ENCODE measurements at regions not wholly inside any gene's neighbourhood (a gene's known extent, or its start where the extent isn't known, plus 50 kb on each side); places are given as distances from the start of the nearest gene placed in this dataset.

DNA sequence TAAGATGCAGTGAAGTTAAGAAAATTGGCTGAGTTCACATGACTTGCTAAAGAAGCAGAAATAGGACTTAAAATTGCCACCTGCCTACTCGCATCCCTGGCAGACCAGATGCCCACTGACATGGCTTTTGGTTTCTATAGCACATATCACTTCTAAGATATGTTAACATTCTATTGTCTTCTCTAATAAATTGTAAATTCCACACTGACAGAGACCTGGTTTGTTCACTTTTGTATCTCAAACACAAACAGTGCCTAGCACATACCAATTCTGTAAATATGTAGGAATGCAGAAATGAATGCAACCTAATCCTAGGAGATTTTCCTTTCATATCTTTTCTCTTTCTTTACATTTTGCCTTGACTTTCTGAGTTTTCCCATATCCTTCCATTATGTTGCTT lies 1047.6 kb downstream of the AACS start:
- Histone ChIP-seq H3K27ac (no peak overlapping the region), H3K4me3 (no peak overlapping the region), H3K27me3 (replicated peaks; ENCODE audit: insufficient read depth) (no peaks in the 10 kb centered on the region), H3K9me3 (no peaks in the 10 kb centered on the region), H3K4me1 (ENCODE audit: control insufficient read depth in 1 of 2, low read depth in 2 of 2) (no peaks in the 10 kb centered on the region), H3K36me3 (no peaks in the 10 kb centered on the region)
- ATAC-seq (ENCODE audit: insufficient number of reproducible peaks, low FRiP score, low read depth) = no peak
- no peak for DNase-seq (ENCODE audit: low spot score)
- TF ChIP-seq, protein P1, sequence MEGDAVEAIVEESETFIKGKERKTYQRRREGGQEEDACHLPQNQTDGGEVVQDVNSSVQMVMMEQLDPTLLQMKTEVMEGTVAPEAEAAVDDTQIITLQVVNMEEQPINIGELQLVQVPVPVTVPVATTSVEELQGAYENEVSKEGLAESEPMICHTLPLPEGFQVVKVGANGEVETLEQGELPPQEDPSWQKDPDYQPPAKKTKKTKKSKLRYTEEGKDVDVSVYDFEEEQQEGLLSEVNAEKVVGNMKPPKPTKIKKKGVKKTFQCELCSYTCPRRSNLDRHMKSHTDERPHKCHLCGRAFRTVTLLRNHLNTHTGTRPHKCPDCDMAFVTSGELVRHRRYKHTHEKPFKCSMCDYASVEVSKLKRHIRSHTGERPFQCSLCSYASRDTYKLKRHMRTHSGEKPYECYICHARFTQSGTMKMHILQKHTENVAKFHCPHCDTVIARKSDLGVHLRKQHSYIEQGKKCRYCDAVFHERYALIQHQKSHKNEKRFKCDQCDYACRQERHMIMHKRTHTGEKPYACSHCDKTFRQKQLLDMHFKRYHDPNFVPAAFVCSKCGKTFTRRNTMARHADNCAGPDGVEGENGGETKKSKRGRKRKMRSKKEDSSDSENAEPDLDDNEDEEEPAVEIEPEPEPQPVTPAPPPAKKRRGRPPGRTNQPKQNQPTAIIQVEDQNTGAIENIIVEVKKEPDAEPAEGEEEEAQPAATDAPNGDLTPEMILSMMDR (IDR thresholded peaks at IDR 0.05) = no peak

DNA sequence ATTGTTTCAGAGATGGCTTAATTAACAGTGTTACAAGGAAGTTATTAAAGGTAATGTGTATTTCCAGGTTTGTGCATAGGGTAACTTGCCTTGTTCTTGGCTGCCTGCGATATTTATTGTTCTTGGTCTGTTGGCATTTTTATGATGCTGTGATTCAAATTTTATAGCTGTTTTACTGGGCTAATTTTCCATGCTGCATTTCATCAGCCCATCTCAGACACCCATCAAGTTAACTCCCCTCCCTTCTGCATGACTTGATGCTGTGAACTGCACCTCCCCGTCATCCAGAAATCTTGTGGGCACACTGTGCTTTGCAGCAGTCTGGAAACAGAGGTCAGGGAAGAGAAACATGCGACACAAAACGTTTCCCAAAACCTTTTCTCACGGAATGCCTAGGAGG lies 1049.2 kb downstream of the AACS start:
- H3K27ac ChIP-seq = no peak overlapping the region

DNA sequence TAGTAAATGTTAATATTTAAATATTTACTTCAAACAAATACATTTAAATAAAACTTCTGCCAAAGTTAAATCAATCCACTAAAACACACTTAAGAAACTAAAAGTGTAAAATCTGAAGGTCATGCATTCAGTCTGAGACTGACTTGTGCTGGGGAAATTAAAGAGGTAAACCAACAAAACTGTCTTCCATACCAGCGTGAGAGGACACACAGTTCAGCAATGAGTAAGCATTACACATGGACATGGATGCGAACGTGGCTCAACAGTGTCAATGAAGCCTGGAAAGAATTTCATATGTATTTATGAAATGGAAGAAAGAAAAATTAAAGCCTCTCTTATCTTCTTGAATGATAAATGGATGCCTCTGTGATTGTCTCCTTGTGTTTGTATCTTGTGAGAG lies 1052.3 kb downstream of the AACS start:
- H3K27ac ChIP-seq = no peak overlapping the region
- DNase-seq (ENCODE audit: low spot score) (no peak), ATAC-seq (ENCODE audit: insufficient number of reproducible peaks, low FRiP score, low read depth) (no peak)
- H3K27me3 ChIP-seq (replicated peaks; ENCODE audit: insufficient read depth) = no peaks in the 10 kb centered on the region
- H3K36me3 ChIP-seq = no peaks in the 10 kb centered on the region
- TF ChIP-seq, protein P1 (IDR thresholded peaks at IDR 0.05) = no peak
- H3K9me3 ChIP-seq = no peaks in the 10 kb centered on the region
- H3K4me1 ChIP-seq (ENCODE audit: control insufficient read depth in 1 of 2, low read depth in 2 of 2) = no peaks in the 10 kb centered on the region
- H3K4me3 ChIP-seq = no peak overlapping the region

More for the DNA sequence above, 1049.2 kb downstream of the AACS start:
- TF ChIP-seq, protein P1 (IDR thresholded peaks at IDR 0.05) = no peak
- H3K4me1 ChIP-seq (ENCODE audit: control insufficient read depth in 1 of 2, low read depth in 2 of 2) = no peaks in the 10 kb centered on the region
- ATAC-seq (ENCODE audit: insufficient number of reproducible peaks, low FRiP score, low read depth) (no peak), DNase-seq (ENCODE audit: low spot score) (no peak)
- H3K27me3 ChIP-seq (replicated peaks; ENCODE audit: insufficient read depth) = no peaks in the 10 kb centered on the region
- H3K9me3 ChIP-seq = no peaks in the 10 kb centered on the region
- no peak overlapping the region for H3K4me3 ChIP-seq
- no peaks in the 10 kb centered on the region for H3K36me3 ChIP-seq

DNA sequence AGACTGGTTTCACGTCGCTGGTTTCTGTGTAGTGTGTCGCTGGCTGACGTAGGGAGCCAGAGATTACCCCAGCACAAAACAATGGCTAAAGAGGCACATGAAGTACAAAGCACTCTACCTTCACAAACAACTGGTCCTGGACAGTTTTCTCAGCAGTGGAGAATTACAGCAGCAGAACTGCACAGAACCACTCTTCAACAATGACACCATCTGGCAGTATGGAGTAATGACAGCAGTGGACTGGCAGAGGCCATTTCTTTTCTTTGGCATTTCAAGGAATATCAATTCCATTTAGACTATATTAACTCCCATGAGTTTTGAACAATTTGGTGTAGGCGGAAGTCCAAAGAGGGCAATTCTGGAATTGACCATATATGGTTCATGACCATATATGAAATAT lies 1074.1 kb downstream of the AACS start:
- TF ChIP-seq, protein P1 (IDR thresholded peaks at IDR 0.05) = no peak
- H3K4me1 ChIP-seq (ENCODE audit: control insufficient read depth in 1 of 2, low read depth in 2 of 2) = no peaks in the 10 kb centered on the region
- ATAC-seq (ENCODE audit: insufficient number of reproducible peaks, low FRiP score, low read depth) (no peak), DNase-seq (ENCODE audit: low spot score) (no peak)
- H3K4me3 ChIP-seq = no peak overlapping the region
- H3K27ac ChIP-seq = no peak overlapping the region
- H3K27me3 ChIP-seq (replicated peaks; ENCODE audit: insufficient read depth) = no peaks in the 10 kb centered on the region
- H3K36me3 ChIP-seq = no peaks in the 10 kb centered on the region
- H3K9me3 ChIP-seq = peaks cover 12% of the 10 kb centered on the region

DNA sequence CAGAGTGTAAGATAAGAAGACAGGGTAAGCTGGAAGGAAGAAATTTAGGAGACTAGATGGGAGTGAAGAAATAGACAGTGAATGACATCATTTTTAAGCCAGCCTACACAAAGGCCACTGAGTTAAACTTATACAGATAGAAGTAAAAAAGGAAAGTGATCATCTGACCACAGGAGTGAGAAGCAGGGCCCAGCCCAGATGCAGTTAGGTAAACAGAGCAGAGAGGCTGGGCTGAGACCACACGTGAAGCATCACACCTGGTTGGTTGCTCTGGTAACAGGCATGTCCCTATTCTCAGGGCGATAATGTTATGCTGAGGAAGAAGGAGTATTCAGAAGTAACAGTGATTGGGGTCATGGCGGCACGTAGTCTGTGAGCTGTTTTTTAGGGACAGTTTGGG lies 1079.4 kb downstream of the AACS start:
- ATAC-seq (ENCODE audit: insufficient number of reproducible peaks, low FRiP score, low read depth) = no peak
- H3K36me3 ChIP-seq = no peaks in the 10 kb centered on the region
- H3K27me3 ChIP-seq (replicated peaks; ENCODE audit: insufficient read depth) = no peaks in the 10 kb centered on the region
- TF ChIP-seq, protein P1 (IDR thresholded peaks at IDR 0.05) = no peak
- H3K4me3 ChIP-seq = no peak overlapping the region
- no peaks in the 10 kb centered on the region for H3K4me1 ChIP-seq (ENCODE audit: control insufficient read depth in 1 of 2, low read depth in 2 of 2)
- H3K27ac ChIP-seq = no peak overlapping the region
- no peak for DNase-seq (ENCODE audit: low spot score)
- H3K9me3 ChIP-seq = peaks cover 3% of the 10 kb centered on the region
